OCI-LY3 (cell line): ENCODE measurements at regions not wholly inside any gene's neighbourhood (a gene's known extent, or its start where the extent isn't known, plus 50 kb on each side); places are given as distances from the start of the nearest gene placed in this dataset.
A peak's percentile ranks its signal among the peaks of the same experiment; 100 is the strongest.

Experiments used
- H2AFZ ChIP-seq: fragments of 200-600, 300-600 bp; shearing (Covaris generic); 2 replicates; pipeline ENCODE4 v1.6.0; 2014; ENCODE audit warnings: antibody characterized with exemption, low read depth, low read length
- H3K27ac ChIP-seq: fragments of 200-600, 300-600 bp; sonication (generic); 2 replicates; pipeline ENCODE4 v1.5.1; 2014; ENCODE audit warnings: mild to moderate bottlenecking, low read length, moderate library complexity, mixed read lengths
- H3K27me3 ChIP-seq: fragments of 200-600, 300-600 bp; sonication (generic); 2 replicates; pipeline ENCODE4 v1.6.1; 2014; ENCODE audit warnings: low read depth, low read length, mixed read lengths
- H3K36me3 ChIP-seq: fragments of 200-600, 300-600 bp; sonication (generic); replicated peaks from 2 replicates; pipeline ENCODE3; 2014; ENCODE audit warnings: low read depth, low read length, mixed read lengths
- H3K4me1 ChIP-seq: fragments of 300-600, 200-600 bp; sonication (generic); 2 replicates; pipeline ENCODE4 v1.6.1; 2014; ENCODE audit warnings: low read length, mixed read lengths
- H3K4me2 ChIP-seq: fragments of 200-600, 300-600 bp; sonication (generic); 2 replicates; pipeline ENCODE4 v1.6.1; 2014; ENCODE audit warnings: low read length, mixed read lengths
- H3K4me3 ChIP-seq: fragments of 300-600, 200-600 bp; sonication (generic); 2 replicates; pipeline ENCODE4 v1.5.1; 2014; ENCODE audit warnings: antibody characterized with exemption, mild to moderate bottlenecking, low read length, moderate library complexity
- H3K79me2 ChIP-seq: fragments of 300-600, 200-600 bp; shearing (Covaris generic); 2 replicates; pipeline ENCODE4 v1.6.1; 2014; ENCODE audit warnings: mild to moderate bottlenecking, low read length, mixed read lengths
- H3K9ac ChIP-seq: fragments of 300-600, 200-600 bp; shearing (Covaris generic); 2 replicates; pipeline ENCODE4 v1.6.0; 2014; ENCODE audit warnings: mild to moderate bottlenecking, low read length, moderate library complexity
- H3K9me3 ChIP-seq: fragments of 200-600, 300-600 bp; shearing (Covaris generic); 2 replicates; pipeline ENCODE4 v1.6.1; 2014; ENCODE audit warnings: low read length, mixed read lengths; ENCODE audit not compliant: insufficient read depth
- H4K20me1 ChIP-seq: fragments of 200-600, 300-600 bp; sonication (generic); 2 replicates; pipeline ENCODE4 v1.6.1; 2016; ENCODE audit warnings: low read length, mixed read lengths; ENCODE audit not compliant: insufficient read depth
- EZH2phosphoT487 ChIP-seq: fragments of 200-600 bp; shearing (Covaris generic); IDR thresholded peaks from 2 replicates; pipeline ENCODE4 v1.6.1; 2018; ENCODE audit warnings: antibody characterized with exemption, mixed run types, low read depth
- TF ChIP-seq, protein P1 (sequence below): fragments of 200-600, 300-600 bp; sonication (generic); IDR thresholded peaks from 2 replicates; pipeline ENCODE4 v1.5.1; 2014; ENCODE audit warnings: antibody characterized with exemption, low read length, low read depth

DNA sequence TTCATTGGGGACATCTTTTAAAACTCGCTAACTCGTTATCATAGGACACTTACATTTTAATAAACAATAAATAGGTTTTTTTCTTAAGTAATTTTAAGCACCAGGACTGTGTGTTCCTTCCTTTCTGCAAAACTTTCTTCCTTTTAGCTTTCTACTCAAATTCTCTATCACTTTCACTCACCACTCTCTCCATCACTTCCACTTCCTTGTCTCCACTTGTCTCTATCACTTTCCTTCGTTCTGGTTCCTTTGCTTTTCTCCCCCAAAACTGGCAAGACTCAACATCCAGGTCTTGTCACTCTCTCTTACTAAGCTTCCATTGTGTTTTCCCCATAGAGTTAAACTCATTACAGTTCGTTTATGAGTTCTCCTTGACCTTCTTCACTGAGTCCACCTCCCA lies 99.0 kb downstream of the ZPLD1 start:
- Histone ChIP-seq H3K79me2 (no peaks in the 10 kb centered on the region), H3K9ac (no peak overlapping the region), H3K4me3 (no peak overlapping the region), H3K9me3 (no peaks in the 10 kb centered on the region), H4K20me1 (no peaks in the 10 kb centered on the region), H2AFZ (no peak overlapping the region), H3K27ac (no peak overlapping the region), H3K36me3 (no peaks in the 10 kb centered on the region), H3K4me2 (no peak overlapping the region), H3K27me3 (no peaks in the 10 kb centered on the region), H3K4me1 (peaks cover 23% of the 10 kb centered on the region)
- TF ChIP-seq, protein P1, sequence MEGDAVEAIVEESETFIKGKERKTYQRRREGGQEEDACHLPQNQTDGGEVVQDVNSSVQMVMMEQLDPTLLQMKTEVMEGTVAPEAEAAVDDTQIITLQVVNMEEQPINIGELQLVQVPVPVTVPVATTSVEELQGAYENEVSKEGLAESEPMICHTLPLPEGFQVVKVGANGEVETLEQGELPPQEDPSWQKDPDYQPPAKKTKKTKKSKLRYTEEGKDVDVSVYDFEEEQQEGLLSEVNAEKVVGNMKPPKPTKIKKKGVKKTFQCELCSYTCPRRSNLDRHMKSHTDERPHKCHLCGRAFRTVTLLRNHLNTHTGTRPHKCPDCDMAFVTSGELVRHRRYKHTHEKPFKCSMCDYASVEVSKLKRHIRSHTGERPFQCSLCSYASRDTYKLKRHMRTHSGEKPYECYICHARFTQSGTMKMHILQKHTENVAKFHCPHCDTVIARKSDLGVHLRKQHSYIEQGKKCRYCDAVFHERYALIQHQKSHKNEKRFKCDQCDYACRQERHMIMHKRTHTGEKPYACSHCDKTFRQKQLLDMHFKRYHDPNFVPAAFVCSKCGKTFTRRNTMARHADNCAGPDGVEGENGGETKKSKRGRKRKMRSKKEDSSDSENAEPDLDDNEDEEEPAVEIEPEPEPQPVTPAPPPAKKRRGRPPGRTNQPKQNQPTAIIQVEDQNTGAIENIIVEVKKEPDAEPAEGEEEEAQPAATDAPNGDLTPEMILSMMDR: no peak
- no peak for TF ChIP-seq EZH2phosphoT487

DNA sequence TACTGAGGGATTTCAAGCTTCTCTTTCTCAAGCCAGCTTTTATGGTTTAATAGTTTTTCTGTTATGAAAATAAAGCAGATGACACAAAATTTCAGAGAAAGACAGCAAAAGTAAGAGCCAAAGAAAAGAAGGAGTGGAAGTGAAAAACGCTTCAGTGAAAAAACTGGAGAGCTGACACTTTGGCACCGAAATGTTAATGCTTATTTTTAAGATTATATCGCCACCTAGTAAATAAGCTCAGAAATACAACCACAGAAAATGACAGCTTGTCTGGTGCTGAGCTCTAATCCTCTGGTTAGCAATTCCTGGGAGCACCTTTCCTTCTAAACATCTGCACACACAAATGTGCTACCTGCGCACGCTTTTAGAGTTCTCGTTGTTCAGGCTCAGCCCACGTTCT lies 101.6 kb downstream of the ZPLD1 start:
- Histone ChIP-seq H3K79me2 (no peaks in the 10 kb centered on the region), H3K4me3 (peak overlapping the region; percentile 50), H3K27me3 (no peaks in the 10 kb centered on the region), H3K27ac (no peak overlapping the region), H3K9ac (no peak overlapping the region), H3K4me2 (peak overlapping the region; percentile 79), H3K4me1 (peaks cover 23% of the 10 kb centered on the region), H3K36me3 (no peaks in the 10 kb centered on the region), H2AFZ (no peak overlapping the region), H4K20me1 (no peaks in the 10 kb centered on the region), H3K9me3 (no peaks in the 10 kb centered on the region)
- no peak for TF ChIP-seq EZH2phosphoT487
- TF ChIP-seq, protein P1: peak; percentile 68

DNA sequence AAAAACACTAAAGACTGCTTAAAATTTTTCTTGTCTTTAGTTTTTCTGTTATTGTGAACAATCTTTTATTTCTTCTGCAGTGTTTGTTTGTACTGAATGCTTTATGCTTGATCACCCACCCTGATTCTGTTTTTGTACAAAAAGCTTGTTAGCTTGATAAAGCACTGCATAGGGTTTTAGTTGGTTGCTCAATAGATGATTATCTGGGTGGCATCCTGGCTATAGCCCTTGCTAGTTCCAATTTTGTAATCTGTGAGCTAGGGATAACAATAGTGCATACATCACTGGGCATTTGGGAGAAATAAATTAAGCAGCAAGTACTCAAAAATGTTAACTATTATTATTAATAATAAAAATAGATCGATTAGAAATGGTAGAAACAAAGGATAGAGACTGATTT lies 102.3 kb downstream of the ZPLD1 start:
- Histone ChIP-seq H3K36me3 (no peaks in the 10 kb centered on the region), H3K4me2 (peak overlapping the region; percentile 79), H4K20me1 (no peaks in the 10 kb centered on the region), H3K9ac (no peak overlapping the region), H3K4me1 (peaks cover 23% of the 10 kb centered on the region), H3K79me2 (no peaks in the 10 kb centered on the region), H3K27ac (no peak overlapping the region), H3K27me3 (no peaks in the 10 kb centered on the region), H3K9me3 (no peaks in the 10 kb centered on the region), H3K4me3 (no peak overlapping the region; the same call in 1 of the 2 replicates), H2AFZ (no peak overlapping the region)
- TF ChIP-seq EZH2phosphoT487: no peak
- TF ChIP-seq, protein P1: no peak

DNA sequence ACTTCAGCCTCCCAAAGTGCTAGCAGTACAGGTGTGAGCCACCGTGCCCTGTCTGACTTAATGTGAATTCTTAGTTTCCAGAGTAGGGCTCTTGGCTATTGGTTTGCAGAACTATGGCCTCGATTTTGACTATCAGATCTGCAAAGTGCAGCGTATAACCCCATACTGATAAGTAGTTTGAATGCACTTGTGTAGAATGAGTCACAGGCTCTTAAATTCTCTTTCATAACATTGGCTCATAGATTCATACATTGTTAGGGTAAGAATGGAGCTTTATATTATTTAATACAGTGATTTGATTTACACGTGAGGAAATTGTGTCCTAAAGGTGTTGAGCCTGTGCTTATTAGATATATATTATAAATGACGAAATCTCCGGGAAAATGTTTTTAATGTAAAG lies 109.9 kb downstream of the ZPLD1 start:
- H3K27ac ChIP-seq: no peak overlapping the region
- H3K4me3 ChIP-seq: no peak overlapping the region
- no peak overlapping the region for H3K4me2 ChIP-seq
- no peaks in the 10 kb centered on the region for H3K9me3 ChIP-seq
- no peaks in the 10 kb centered on the region for H3K27me3 ChIP-seq
- no peaks in the 10 kb centered on the region for H3K79me2 ChIP-seq
- H3K9ac ChIP-seq: no peak overlapping the region
- TF ChIP-seq EZH2phosphoT487: no peak
- TF ChIP-seq, protein P1: no peak
- H3K36me3 ChIP-seq: no peaks in the 10 kb centered on the region
- no peaks in the 10 kb centered on the region for H3K4me1 ChIP-seq
- no peak overlapping the region for H2AFZ ChIP-seq
- H4K20me1 ChIP-seq: no peaks in the 10 kb centered on the region
